ENCODE measurements at regions not wholly inside any gene's neighbourhood (a gene's known extent, or its start where the extent isn't known, plus 50 kb on each side); places are given as distances from the start of the nearest gene placed in this dataset.

- TF ChIP-seq YY1 (IDR thresholded peaks at IDR 0.05; ENCODE audit: insufficient read depth, insufficient read length) (no peak), ZNF274 (IDR thresholded peaks at IDR 0.05; ENCODE audit: low read depth, low read length) (no peak)
Observed at GRCh38 chr3:18011387-18011786, 269.0 kb upstream of the TBC1D5 start.
